Ascending aorta (tissue), 2 donors: ENCODE measurements at regions not wholly inside any gene's neighbourhood (a gene's known extent, or its start where the extent isn't known, plus 50 kb on each side); places are given as distances from the start of the nearest gene placed in this dataset.

ENCODE experiments used
- DNase-seq, 2 donors: peaks; one replicate each; pipeline ENCODE4 v3.0.0-alpha.2; 2019; ENCODE audit warnings: low spot score in 2 of 2
- H3K27ac ChIP-seq, 2 donors: fragments of 200-600 bp; sonication (generic); one replicate each; pipeline ENCODE4 v1.5.1; 2016 to 2017; ENCODE audit warnings: mild to moderate bottlenecking in 1 of 2
- H3K27me3 ChIP-seq: fragments of 200-600 bp; sonication (generic); one replicate; pipeline ENCODE4 v1.5.1; 2017
- H3K36me3 ChIP-seq, 2 donors: fragments of 200-600 bp; sonication (generic); one replicate each; pipeline ENCODE4 v1.5.1; 2016
- H3K4me1 ChIP-seq, 2 donors: fragments of 200-600 bp; sonication (generic); one replicate each; pipeline ENCODE4 v1.5.1; 2016 to 2017; ENCODE audit warnings: mild to moderate bottlenecking in 1 of 2
- H3K4me3 ChIP-seq, 2 donors: fragments of 200-600 bp; sonication (generic); one replicate each; pipeline ENCODE4 v1.5.1; 2016 to 2017; ENCODE audit warnings: mild to moderate bottlenecking in 1 of 2
- H3K9me3 ChIP-seq, 2 donors: fragments of 200-600 bp; sonication (generic); one replicate each; pipeline ENCODE4 v1.5.1; 2016
- intact Hi-C: fragments of 100-400 bp; cut with DNase I; formaldehyde crosslinking; loops from one replicate; pipeline ENCODE4 v1.15.1; 2023
- TF ChIP-seq, protein P1 (sequence below), 3 experiments: fragments of 200-600 bp in 2 of 3; fragments of 450-650 bp in 1 of 3; sonication (generic) in 2 of 3; IDR thresholded peaks; one replicate each; pipeline ENCODE4 v1.5.1; 2016 to 2019; ENCODE audit warnings: antibody characterized with exemption in 3 of 3, mild to moderate bottlenecking in 1 of 3, moderate library complexity in 1 of 3

DNA sequence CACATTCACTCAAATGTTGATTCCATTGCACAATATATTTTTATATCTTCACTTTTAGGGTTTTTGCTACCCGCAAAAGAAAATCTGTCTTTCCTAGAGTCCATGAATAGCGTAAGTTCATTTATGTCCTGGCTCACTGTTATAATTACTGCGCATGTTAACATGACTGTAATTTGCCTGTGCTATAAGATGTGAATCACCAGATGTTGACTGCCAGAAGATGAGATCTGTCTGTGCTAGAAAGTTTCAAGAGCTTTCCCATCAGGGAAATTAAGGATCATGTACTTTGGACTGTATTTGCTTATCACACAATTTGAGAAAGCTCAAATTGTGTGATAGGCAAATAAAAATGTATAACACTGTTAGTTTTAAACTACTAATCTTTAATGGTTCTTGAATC lies 322.5 kb downstream of the CHL1 start:
- H3K9me3 ChIP-seq, result no peaks in the 10 kb centered on the region
- TF ChIP-seq, protein P1, sequence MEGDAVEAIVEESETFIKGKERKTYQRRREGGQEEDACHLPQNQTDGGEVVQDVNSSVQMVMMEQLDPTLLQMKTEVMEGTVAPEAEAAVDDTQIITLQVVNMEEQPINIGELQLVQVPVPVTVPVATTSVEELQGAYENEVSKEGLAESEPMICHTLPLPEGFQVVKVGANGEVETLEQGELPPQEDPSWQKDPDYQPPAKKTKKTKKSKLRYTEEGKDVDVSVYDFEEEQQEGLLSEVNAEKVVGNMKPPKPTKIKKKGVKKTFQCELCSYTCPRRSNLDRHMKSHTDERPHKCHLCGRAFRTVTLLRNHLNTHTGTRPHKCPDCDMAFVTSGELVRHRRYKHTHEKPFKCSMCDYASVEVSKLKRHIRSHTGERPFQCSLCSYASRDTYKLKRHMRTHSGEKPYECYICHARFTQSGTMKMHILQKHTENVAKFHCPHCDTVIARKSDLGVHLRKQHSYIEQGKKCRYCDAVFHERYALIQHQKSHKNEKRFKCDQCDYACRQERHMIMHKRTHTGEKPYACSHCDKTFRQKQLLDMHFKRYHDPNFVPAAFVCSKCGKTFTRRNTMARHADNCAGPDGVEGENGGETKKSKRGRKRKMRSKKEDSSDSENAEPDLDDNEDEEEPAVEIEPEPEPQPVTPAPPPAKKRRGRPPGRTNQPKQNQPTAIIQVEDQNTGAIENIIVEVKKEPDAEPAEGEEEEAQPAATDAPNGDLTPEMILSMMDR (IDR thresholded peaks at IDR 0.05), result no peak
- no peak for DNase-seq
- intact Hi-C loops, result no loop called here
- no peak overlapping the region for H3K27ac ChIP-seq
- H3K36me3 ChIP-seq, result no peaks in the 10 kb centered on the region
- no peaks in the 10 kb centered on the region for H3K4me1 ChIP-seq
- no peak overlapping the region for H3K4me3 ChIP-seq
- no peaks in the 10 kb centered on the region for H3K27me3 ChIP-seq

DNA sequence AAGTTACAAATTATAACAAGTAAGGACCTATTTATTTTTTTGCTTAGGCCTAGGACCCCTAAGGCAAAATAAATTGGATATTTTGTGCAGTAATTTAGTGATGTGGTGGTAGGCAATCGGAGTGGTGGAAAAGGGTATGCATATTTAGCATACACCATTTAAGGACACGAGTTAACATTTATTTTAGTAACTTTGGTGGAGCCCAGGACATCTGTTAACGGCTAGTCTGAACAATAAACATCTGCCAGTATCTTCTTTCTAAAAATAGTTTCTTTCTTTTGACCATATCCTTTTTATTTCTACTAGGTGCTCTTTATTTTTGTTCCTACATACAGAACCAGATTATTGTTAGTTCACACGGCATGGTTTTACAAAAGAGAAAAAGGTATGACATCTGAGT lies 326.3 kb downstream of the CHL1 start:
- no peaks in the 10 kb centered on the region for H3K9me3 ChIP-seq
- no peak for DNase-seq
- H3K4me3 ChIP-seq, result no peak overlapping the region
- H3K36me3 ChIP-seq, result no peaks in the 10 kb centered on the region
- TF ChIP-seq, protein P1 (IDR thresholded peaks at IDR 0.05), result no peak
- no peaks in the 10 kb centered on the region for H3K4me1 ChIP-seq
- H3K27ac ChIP-seq, result no peak overlapping the region
- no peaks in the 10 kb centered on the region for H3K27me3 ChIP-seq
- intact Hi-C loops, result no loop called here

DNA sequence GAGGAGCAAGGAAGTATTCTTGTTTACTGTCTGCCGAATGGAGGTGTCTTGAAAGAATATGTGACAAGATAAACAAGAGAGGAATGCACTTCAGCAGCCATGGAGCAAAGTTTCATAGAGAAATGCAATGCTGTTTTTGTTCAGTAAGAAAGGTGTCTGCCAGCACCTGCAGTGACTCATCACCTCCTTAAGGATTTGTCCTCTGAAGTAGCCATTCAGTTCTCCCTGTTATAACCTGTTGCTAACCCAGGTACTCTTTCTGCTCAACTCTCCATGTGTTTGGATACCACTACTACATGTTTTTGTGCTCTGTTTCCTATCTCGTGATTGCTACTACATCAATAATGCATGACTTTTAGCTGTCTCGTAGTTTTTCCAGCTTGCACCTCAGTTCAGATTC lies 328.9 kb downstream of the CHL1 start:
- DNase-seq, result no peak
- TF ChIP-seq, protein P1 (IDR thresholded peaks at IDR 0.05), result no peak
- H3K27me3 ChIP-seq, result no peaks in the 10 kb centered on the region
- no peaks in the 10 kb centered on the region for H3K36me3 ChIP-seq
- H3K9me3 ChIP-seq, result no peaks in the 10 kb centered on the region
- H3K27ac ChIP-seq, result no peak overlapping the region
- H3K4me3 ChIP-seq, result no peak overlapping the region
- H3K4me1 ChIP-seq, result no peaks in the 10 kb centered on the region
- intact Hi-C loops, result no loop called here

DNA sequence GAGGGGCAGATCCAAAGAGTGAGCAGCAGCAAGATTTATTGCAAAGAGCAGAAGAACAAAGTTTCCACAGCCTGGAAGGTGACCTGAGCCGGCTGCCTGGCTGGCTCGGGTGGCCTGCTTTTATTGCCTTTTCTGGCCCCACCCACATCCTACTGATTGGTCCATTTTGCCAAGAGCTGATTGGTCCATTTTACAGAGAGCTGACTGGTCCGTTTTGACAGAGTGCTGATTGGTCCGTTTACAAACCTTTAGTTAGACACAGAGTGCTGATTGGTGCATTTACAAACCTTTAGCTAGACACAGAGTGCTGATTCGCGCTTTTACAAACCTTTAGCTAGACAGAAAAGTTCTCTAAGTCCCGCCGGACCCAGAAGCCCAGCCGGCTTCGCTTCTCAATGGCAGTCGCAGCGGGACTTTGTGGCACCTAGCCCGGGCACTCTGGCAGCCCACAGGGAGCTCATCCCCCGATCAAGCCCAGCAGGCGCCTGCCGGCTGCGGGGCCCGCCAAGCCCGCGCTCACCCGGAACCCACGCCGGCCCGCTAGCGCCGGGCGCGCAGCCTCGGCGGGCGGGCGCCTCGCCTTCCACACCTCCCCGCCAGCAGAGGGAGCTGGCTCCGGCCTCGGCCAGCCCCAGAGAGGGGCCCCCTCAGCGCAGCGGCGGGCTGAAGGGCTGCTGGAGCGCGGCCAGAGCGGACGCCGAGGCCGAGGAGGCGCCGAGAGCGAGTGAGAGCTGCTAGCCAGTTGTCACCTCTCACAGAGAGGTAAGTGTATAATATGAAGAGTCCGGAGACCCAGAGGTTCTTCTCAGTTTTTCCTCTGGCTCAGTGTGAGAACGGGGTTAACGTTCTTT lies 339.2 kb downstream of the CHL1 start:
- no peaks in the 10 kb centered on the region for H3K36me3 ChIP-seq
- TF ChIP-seq, protein P1 (IDR thresholded peaks at IDR 0.05), result peak; percentile 33 to 41 (median 39)
- peaks cover 0 to 9% of the 10 kb centered on the region in 2 donors for H3K9me3 ChIP-seq
- H3K4me1 ChIP-seq, result no peaks in the 10 kb centered on the region
- intact Hi-C loops, result no loop called here
- peak overlapping the region; percentile 47 to 77 for H3K4me3 ChIP-seq
- H3K27ac ChIP-seq, result peak overlapping the region; percentile 51 to 73
- no peaks in the 10 kb centered on the region for H3K27me3 ChIP-seq
- DNase-seq, result peak in 1 of 2 donors; percentile 70

DNA sequence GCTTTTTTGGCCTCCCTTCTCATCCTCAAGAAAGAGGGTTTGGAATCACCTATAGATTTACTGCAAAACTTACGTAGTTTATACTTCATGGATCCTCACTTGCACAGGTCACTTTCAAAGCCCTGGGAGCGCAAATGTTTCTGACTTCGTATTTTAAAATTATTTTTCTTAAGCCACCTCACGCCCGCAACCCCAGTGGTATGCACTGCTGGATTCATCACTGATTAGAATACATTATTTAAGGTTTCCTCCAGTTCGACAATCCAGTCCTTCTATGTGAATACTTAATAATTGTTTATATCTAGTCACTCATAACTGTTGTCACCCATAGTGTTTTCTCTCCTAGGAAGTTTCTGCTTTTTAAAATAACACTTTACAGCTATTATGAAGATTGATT lies 339.9 kb downstream of the CHL1 start:
- no peak for DNase-seq
- H3K36me3 ChIP-seq, result no peaks in the 10 kb centered on the region
- H3K27me3 ChIP-seq, result no peaks in the 10 kb centered on the region
- TF ChIP-seq, protein P1 (IDR thresholded peaks at IDR 0.05), result no peak
- H3K27ac ChIP-seq, result peak overlapping the region; percentile 51 to 73
- no peaks in the 10 kb centered on the region for H3K4me1 ChIP-seq
- peaks cover 0 to 9% of the 10 kb centered on the region in 2 donors for H3K9me3 ChIP-seq
- peak overlapping the region; percentile 47 to 77 for H3K4me3 ChIP-seq
- intact Hi-C loops, result no loop called here
